Neural progenitor cell (in vitro differentiated cells): ENCODE measurements at regions not wholly inside any gene's neighbourhood (a gene's known extent, or its start where the extent isn't known, plus 50 kb on each side); places are given as distances from the start of the nearest gene placed in this dataset.

ENCODE experiments used
- DNase-seq: peaks from one replicate; pipeline ENCODE4 v3.0.0-alpha.2; 2016; ENCODE audit warnings: low spot score
- H2AFZ ChIP-seq: fragments of 200-600 bp; sonication (generic); replicated peaks from 2 replicates; pipeline ENCODE4 v1.6.1; 2016; ENCODE audit warnings: antibody characterized with exemption
- H3F3A ChIP-seq: fragments of 200-600 bp; sonication (generic); 2 replicates; pipeline ENCODE4 v1.6.1; 2016; ENCODE audit warnings: antibody characterized with exemption, low read depth
- H3K27ac ChIP-seq: fragments of 200-600 bp; sonication (generic); 2 replicates; pipeline ENCODE4 v1.5.1; 2016; ENCODE audit warnings: mild to moderate bottlenecking
- H3K27me3 ChIP-seq: fragments of 200-600 bp; sonication (generic); 2 replicates; pipeline ENCODE4 v1.6.1; 2016; ENCODE audit warnings: mild to moderate bottlenecking, moderate library complexity
- H3K36me3 ChIP-seq: fragments of 200-600 bp; sonication (generic); 2 replicates; pipeline ENCODE4 v1.5.1; 2016
- H3K4me1 ChIP-seq: fragments of 200-600 bp; sonication (generic); 2 replicates; pipeline ENCODE4 v1.6.1; 2016; ENCODE audit warnings: mixed run types
- H3K4me2 ChIP-seq: fragments of 200-600 bp; sonication (generic); 2 replicates; pipeline ENCODE4 v1.6.1; 2016
- H3K4me3 ChIP-seq: fragments of 200-600 bp; sonication (generic); 2 replicates; pipeline ENCODE4 v1.5.1; 2016
- H3K79me2 ChIP-seq: fragments of 200-600 bp; sonication (generic); 2 replicates; pipeline ENCODE4 v1.6.1; 2016; ENCODE audit warnings: low read depth
- H3K9ac ChIP-seq: fragments of 200-600 bp; sonication (generic); 2 replicates; pipeline ENCODE4 v1.6.1; 2016
- H3K9me3 ChIP-seq: fragments of 200-600 bp; sonication (generic); 2 replicates; pipeline ENCODE4 v1.5.1; 2016; ENCODE audit warnings: low read depth
- H4K20me1 ChIP-seq: fragments of 200-600 bp; sonication (generic); 2 replicates; pipeline ENCODE4 v1.6.1; 2016; ENCODE audit warnings: low read depth
- H3K27ac Mint-ChIP-seq: 3 replicates; pipeline ENCODE4 v1.8.0; 2021; ENCODE audit warnings: mixed read lengths
- H3K27me3 Mint-ChIP-seq: 2 replicates; pipeline ENCODE4 v1.8.0; 2022; ENCODE audit warnings: low read depth, mild to moderate bottlenecking, inconsistent platforms, moderate library complexity, mixed read lengths; ENCODE audit not compliant: insufficient read depth
- H3K36me3 Mint-ChIP-seq: 3 replicates; pipeline ENCODE4 v1.8.0; 2021; ENCODE audit warnings: mixed read lengths
- H3K4me1 Mint-ChIP-seq: 3 replicates; pipeline ENCODE4 v1.8.0; 2021; ENCODE audit warnings: mixed read lengths
- H3K4me3 Mint-ChIP-seq: 3 replicates; pipeline ENCODE4 v1.8.0; 2021; ENCODE audit warnings: mild to moderate bottlenecking, moderate library complexity, mixed read lengths
- H3K9me3 Mint-ChIP-seq: 3 replicates; pipeline ENCODE4 v1.8.0; 2020; ENCODE audit warnings: mixed read lengths
- EZH2 ChIP-seq: fragments of 200-600 bp; sonication (generic); IDR thresholded peaks from 2 replicates; pipeline ENCODE4 v1.6.1; 2017; ENCODE audit warnings: antibody characterized with exemption, mild to moderate bottlenecking, moderate library complexity
- EZH2phosphoT487 ChIP-seq: fragments of 200-600 bp; sonication (generic); IDR thresholded peaks from 2 replicates; pipeline ENCODE4 v1.6.1; 2017; ENCODE audit warnings: antibody characterized with exemption
- TF ChIP-seq, protein P1 (sequence below): fragments of 200-600 bp; sonication (generic); IDR thresholded peaks from 2 replicates; pipeline ENCODE4 v1.5.1; 2017; ENCODE audit warnings: antibody characterized with exemption, mild to moderate bottlenecking

- Mint-ChIP-seq H3K4me3 (no peak overlapping the region), H3K9me3 (no peaks in the 10 kb centered on the region), H3K27ac (no peak overlapping the region), H3K4me1 (no peaks in the 10 kb centered on the region), H3K36me3 (no peaks in the 10 kb centered on the region), H3K27me3 (peaks cover 7% of the 10 kb centered on the region)
- no peak overlapping the region for H2AFZ ChIP-seq
- H3K9me3 ChIP-seq: no peaks in the 10 kb centered on the region
- H3F3A ChIP-seq: no peaks in the 10 kb centered on the region
- no peaks in the 10 kb centered on the region for H3K36me3 ChIP-seq
- H3K9ac ChIP-seq: no peak overlapping the region
- no peaks in the 10 kb centered on the region for H3K79me2 ChIP-seq
- no peaks in the 10 kb centered on the region for H3K4me1 ChIP-seq
- H3K27me3 ChIP-seq: no peaks in the 10 kb centered on the region
- no peaks in the 10 kb centered on the region for H4K20me1 ChIP-seq
- TF ChIP-seq EZH2 (no peak), EZH2phosphoT487 (no peak)
- TF ChIP-seq, protein P1, sequence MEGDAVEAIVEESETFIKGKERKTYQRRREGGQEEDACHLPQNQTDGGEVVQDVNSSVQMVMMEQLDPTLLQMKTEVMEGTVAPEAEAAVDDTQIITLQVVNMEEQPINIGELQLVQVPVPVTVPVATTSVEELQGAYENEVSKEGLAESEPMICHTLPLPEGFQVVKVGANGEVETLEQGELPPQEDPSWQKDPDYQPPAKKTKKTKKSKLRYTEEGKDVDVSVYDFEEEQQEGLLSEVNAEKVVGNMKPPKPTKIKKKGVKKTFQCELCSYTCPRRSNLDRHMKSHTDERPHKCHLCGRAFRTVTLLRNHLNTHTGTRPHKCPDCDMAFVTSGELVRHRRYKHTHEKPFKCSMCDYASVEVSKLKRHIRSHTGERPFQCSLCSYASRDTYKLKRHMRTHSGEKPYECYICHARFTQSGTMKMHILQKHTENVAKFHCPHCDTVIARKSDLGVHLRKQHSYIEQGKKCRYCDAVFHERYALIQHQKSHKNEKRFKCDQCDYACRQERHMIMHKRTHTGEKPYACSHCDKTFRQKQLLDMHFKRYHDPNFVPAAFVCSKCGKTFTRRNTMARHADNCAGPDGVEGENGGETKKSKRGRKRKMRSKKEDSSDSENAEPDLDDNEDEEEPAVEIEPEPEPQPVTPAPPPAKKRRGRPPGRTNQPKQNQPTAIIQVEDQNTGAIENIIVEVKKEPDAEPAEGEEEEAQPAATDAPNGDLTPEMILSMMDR: no peak
- H3K27ac ChIP-seq: no peak overlapping the region
- H3K4me2 ChIP-seq: no peak overlapping the region
- DNase-seq: no peak
- H3K4me3 ChIP-seq: no peak overlapping the region
Measured at GRCh38 chr3:13966302-13966701, 86.4 kb upstream of the WNT7A start.

GRCh38 chr3:13963137-13963886 is 83.4 kb upstream of the WNT7A start:
- Histone ChIP-seq H3K9ac (no peak overlapping the region), H3K27ac (no peak overlapping the region), H4K20me1 (no peaks in the 10 kb centered on the region), H2AFZ (no peak overlapping the region), H3F3A (no peaks in the 10 kb centered on the region), H3K4me1 (no peaks in the 10 kb centered on the region), H3K4me3 (no peak overlapping the region), H3K4me2 (no peak overlapping the region), H3K9me3 (no peaks in the 10 kb centered on the region), H3K79me2 (no peaks in the 10 kb centered on the region), H3K36me3 (no peaks in the 10 kb centered on the region), H3K27me3 (no peaks in the 10 kb centered on the region)
- Mint-ChIP-seq H3K27ac (no peak overlapping the region), H3K9me3 (no peaks in the 10 kb centered on the region), H3K4me1 (no peaks in the 10 kb centered on the region), H3K27me3 (peaks cover 8% of the 10 kb centered on the region), H3K4me3 (no peak overlapping the region), H3K36me3 (no peaks in the 10 kb centered on the region)
- TF ChIP-seq EZH2phosphoT487 (no peak), EZH2 (no peak)
- TF ChIP-seq, protein P1: no peak
- no peak for DNase-seq

DNA sequence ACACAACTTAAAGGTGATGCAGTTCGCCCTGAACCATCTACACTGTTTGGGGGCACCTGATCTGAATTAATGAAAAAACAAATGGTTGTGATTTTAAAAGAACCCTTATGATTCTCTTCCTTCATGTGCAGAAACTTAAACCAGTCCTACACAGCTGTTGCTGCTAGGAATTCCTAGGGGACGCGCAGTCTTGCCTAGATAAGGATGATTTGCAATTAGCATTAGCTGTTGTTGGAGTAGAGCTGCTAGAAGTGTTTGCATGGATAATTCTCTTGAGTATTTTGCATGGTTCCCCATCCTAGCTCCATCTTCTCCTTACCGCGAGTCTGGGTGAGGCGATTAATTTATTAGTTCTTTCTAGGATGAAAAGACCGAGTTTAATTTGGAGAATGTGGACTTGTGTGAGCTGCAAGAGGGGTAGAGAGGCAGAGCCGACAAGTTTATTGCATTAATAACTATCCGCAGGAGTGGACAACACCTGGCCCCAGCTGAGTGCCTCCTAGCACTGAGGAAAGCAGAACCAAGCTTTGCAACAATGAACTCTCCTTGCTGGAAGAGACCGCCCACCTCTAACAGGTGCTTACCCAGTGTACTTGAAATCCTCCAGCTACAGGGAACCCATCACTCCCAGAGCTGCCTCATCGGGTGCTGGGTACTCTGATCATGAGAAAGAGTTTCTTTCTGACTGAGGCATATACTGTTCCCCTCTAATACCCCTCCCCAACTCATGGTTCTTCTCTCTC is 75.0 kb upstream of the WNT7A start:
- Mint-ChIP-seq H3K4me3 (no peak overlapping the region), H3K27ac (no peak overlapping the region), H3K4me1 (peaks cover under 1% of the 10 kb centered on the region), H3K36me3 (no peaks in the 10 kb centered on the region), H3K27me3 (peaks cover 2% of the 10 kb centered on the region), H3K9me3 (peaks cover 9% of the 10 kb centered on the region)
- Histone ChIP-seq H3K79me2 (no peaks in the 10 kb centered on the region), H3K36me3 (no peaks in the 10 kb centered on the region), H3K27ac (no peak overlapping the region), H3K4me2 (no peak overlapping the region), H3K4me1 (peaks cover 16% of the 10 kb centered on the region), H2AFZ (no peak overlapping the region), H3K27me3 (no peaks in the 10 kb centered on the region), H3K9me3 (no peaks in the 10 kb centered on the region), H3K4me3 (no peak overlapping the region), H3F3A (peaks cover 13% of the 10 kb centered on the region), H3K9ac (no peak overlapping the region), H4K20me1 (no peaks in the 10 kb centered on the region)
- DNase-seq: no peak
- TF ChIP-seq EZH2phosphoT487: no peak
- TF ChIP-seq, protein P1: no peak
- no peak for TF ChIP-seq EZH2
